HCT116 (cell line): ENCODE measurements at regions not wholly inside any gene's neighbourhood (a gene's known extent, or its start where the extent isn't known, plus 50 kb on each side); places are given as distances from the start of the nearest gene placed in this dataset.

Experiments used
- ATAC-seq: fragments of 200-7000 bp; cut with Tn5 transposase; 2 replicates; pipeline ENCODE4 v1.9.1; 2020; ENCODE audit warnings: mild to moderate bottlenecking, moderate library complexity
- BruUV-seq: library from RNA; stranded (reverse); fragments of 400-500 nt; replicated peaks from 2 replicates; lab custom pipeline; 2021; lab: Mats Ljungman, UMichigan
- CTCF ChIA-PET: fragments of 300-600 bp; sonication (Branson Sonifier 250); formaldehyde crosslinking; loops from one replicate; lab custom pipeline; 2021; ENCODE audit warnings: antibody characterized with exemption; lab: Charles Lee
- POLR2A ChIA-PET: fragments of 300-600, 350-600 bp; sonication (Branson Sonifier 250); formaldehyde crosslinking; loops from one replicate; lab custom pipeline; 2021; ENCODE audit warnings: antibody characterized with exemption; lab: Charles Lee
- RAD21 ChIA-PET, 2 experiments: fragments of 300-600 bp; sonication (Branson Sonifier 250); formaldehyde crosslinking; loops; one replicate each; lab custom pipeline; 2023; ENCODE audit warnings: low total read pairs in 2 of 2; ENCODE audit not compliant: uncharacterized antibody in 2 of 2, unreplicated experiment in 2 of 2, low non-redundant PET in 1 of 2; lab: Charles Lee
- DNase-seq: peaks from one replicate; pipeline ENCODE4 v3.0.0-alpha.2; 2010; ENCODE audit warnings: low read depth, low spot score
- H2AFZ ChIP-seq: fragments of 200-600 bp; shearing (Covaris generic), sonication (generic); 2 replicates; pipeline ENCODE4 v1.6.1; 2017; ENCODE audit warnings: low read depth, mixed run types, mixed read lengths, antibody characterized with exemption, low read length; ENCODE audit not compliant: poor library complexity, severe bottlenecking
- H3K27ac ChIP-seq: 2 replicates; pipeline ENCODE4 v1.5.1; 2012; ENCODE audit warnings: low read depth, low read length
- H3K27me3 ChIP-seq: fragments of 200-600 bp; sonication (generic); 2 replicates; pipeline ENCODE4 v1.6.1; 2016; ENCODE audit warnings: mixed run types, low read length, mixed read lengths; ENCODE audit not compliant: insufficient read depth
- H3K36me3 ChIP-seq, 2 experiments: fragments of 200-500 bp in 1 of 2; fragments of 200-600 bp in 1 of 2; sonication (Bioruptor generic) in 1 of 2; sonication (generic) in 1 of 2; 2 replicates each; pipeline versions ENCODE4 v1.5.1 to v1.6.1; 2014 to 2016; ENCODE audit warnings: low read length in 2 of 2, inconsistent platforms in 1 of 2, mixed read lengths in 1 of 2, mixed run types in 1 of 2; ENCODE audit not compliant: insufficient read depth in 2 of 2, control insufficient read depth in 1 of 2
- H3K4me1 ChIP-seq, 2 experiments: fragments of 200-600 bp in 1 of 2; sonication (generic) in 1 of 2; 2 replicates each; pipeline versions ENCODE4 v1.5.1 to v1.6.1; 2012 to 2017; ENCODE audit warnings: low read length in 2 of 2, inconsistent platforms in 1 of 2, mild to moderate bottlenecking in 1 of 2, mixed read lengths in 1 of 2, mixed run types in 1 of 2, moderate library complexity in 1 of 2; ENCODE audit not compliant: insufficient read depth in 2 of 2, control insufficient read depth in 1 of 2
- H3K4me2 ChIP-seq: fragments of 200-600 bp; sonication (generic); 2 replicates; pipeline ENCODE4 v1.6.1; 2017; ENCODE audit warnings: mixed run types, low read length, mixed read lengths
- H3K4me3 ChIP-seq, 2 experiments: fragments of 200-600 bp in 1 of 2; sonication (generic) in 1 of 2; replicated peaks in 1 of 2; 2 replicates each; pipeline ENCODE4 v1.5.1; 2011 to 2016; ENCODE audit warnings: low read length in 2 of 2, control low read depth in 1 of 2, low read depth in 1 of 2, mild to moderate bottlenecking in 1 of 2, mixed read lengths in 1 of 2, mixed run types in 1 of 2
- H3K79me2 ChIP-seq: fragments of 200-600 bp; sonication (generic); 2 replicates; pipeline ENCODE4 v1.6.1; 2017; ENCODE audit warnings: mild to moderate bottlenecking, mixed run types, low read length, moderate library complexity, mixed read lengths; ENCODE audit not compliant: insufficient read depth
- H3K9ac ChIP-seq: fragments of 200-600 bp; sonication (generic); 2 replicates; pipeline ENCODE4 v1.6.1; 2016; ENCODE audit warnings: low read length, mixed read lengths
- H3K9me2 ChIP-seq: fragments of 200-600 bp; sonication (generic), shearing (Covaris generic); 2 replicates; pipeline ENCODE4 v1.6.1; 2017; ENCODE audit warnings: mixed run types, mild to moderate bottlenecking, moderate library complexity; ENCODE audit not compliant: insufficient read depth
- H3K9me3 ChIP-seq, 2 experiments: fragments of 200-500 bp in 1 of 2; fragments of 200-600 bp in 1 of 2; sonication (Bioruptor generic) in 1 of 2; sonication (generic) in 1 of 2; 2 replicates each; pipeline ENCODE4 v1.6.1; 2014 to 2017; ENCODE audit warnings: low read length in 2 of 2, mixed read lengths in 2 of 2, inconsistent platforms in 1 of 2, low read depth in 1 of 2, mild to moderate bottlenecking in 1 of 2, mixed run types in 1 of 2, moderate library complexity in 1 of 2; ENCODE audit not compliant: control insufficient read depth in 1 of 2, insufficient read depth in 1 of 2
- H4K20me1 ChIP-seq: fragments of 200-600 bp; sonication (generic), shearing (Covaris generic); 2 replicates; pipeline ENCODE4 v1.6.1; 2017; ENCODE audit warnings: mixed run types, mild to moderate bottlenecking, moderate library complexity; ENCODE audit not compliant: insufficient read depth
- ATF3 ChIP-seq: IDR thresholded peaks from 2 replicates; pipeline ENCODE4 v1.6.1; 2012
- CBX3 ChIP-seq: IDR thresholded peaks from 2 replicates; pipeline ENCODE4 v1.6.1; 2012; ENCODE audit warnings: low read depth
- CTCF ChIP-seq, 3 experiments: fragments of 200-600 bp in 1 of 3; sonication (generic) in 1 of 3; IDR thresholded peaks in 2 of 3; conservative IDR thresholded peaks in 1 of 3; 2 replicates each; pipeline ENCODE4 v1.5.1; 2012 to 2017; ENCODE audit warnings: low read depth in 2 of 3, low read length in 2 of 3, antibody characterized with exemption in 1 of 3, borderline replicate concordance in 1 of 3, control low read depth in 1 of 3, mild to moderate bottlenecking in 1 of 3, mixed read lengths in 1 of 3, mixed run types in 1 of 3, moderate library complexity in 1 of 3; ENCODE audit not compliant: insufficient read depth in 1 of 3
- JUND ChIP-seq: IDR thresholded peaks from 2 replicates; pipeline ENCODE4 v1.6.1; 2012
- REST ChIP-seq: IDR thresholded peaks from 2 replicates; pipeline ENCODE4 v1.6.1; 2012; ENCODE audit warnings: low read depth
- YY1 ChIP-seq: IDR thresholded peaks from 2 replicates; pipeline ENCODE4 v1.6.1; 2011; ENCODE audit warnings: low read length, low read depth, moderate library complexity, mild to moderate bottlenecking; ENCODE audit not compliant: insufficient replicate concordance; ENCODE audit errors: extremely low read depth
- ZFX ChIP-seq: fragments of 450-650 bp; IDR thresholded peaks from 2 replicates; pipeline ENCODE4 v1.6.1; 2017
- intact Hi-C: fragments of 100-400 bp; cut with micrococcal nuclease; formaldehyde crosslinking; loops from 2 replicates; pipeline ENCODE4 v1.10.0; 2022
- TF ChIP-seq, protein P1 (sequence below): IDR thresholded peaks from 2 replicates; pipeline ENCODE4 v1.6.1; 2012

- no peak for TF ChIP-seq ATF3
These were observed 88.7 kb upstream of the PGRMC2 start (continued) for GRCh38 chr4:128376303-128376702.

DNA sequence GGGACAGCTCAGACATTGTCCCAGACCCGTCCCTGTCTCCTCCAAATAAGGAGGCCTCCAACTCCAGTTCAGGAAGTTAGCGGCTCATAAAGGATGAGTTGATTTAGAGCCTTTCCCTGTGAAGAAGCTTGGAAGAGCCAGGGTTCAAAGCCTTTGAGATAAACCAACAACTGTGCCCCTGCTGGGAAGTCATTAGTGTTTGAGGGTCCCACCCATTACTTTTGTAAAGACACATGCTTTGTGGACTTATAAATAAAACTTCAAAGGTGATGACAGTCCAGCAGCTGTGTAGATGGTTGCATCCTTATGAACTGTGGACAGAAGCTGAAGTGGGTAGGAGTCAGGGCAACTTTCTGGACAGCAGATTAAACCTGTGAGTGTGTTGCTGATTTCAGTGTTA lies 86.0 kb upstream of the PGRMC2 start:
- POLR2A ChIA-PET: no interaction called here
- BruUV-seq: no TSS peak
- no peak for DNase-seq
- no peak overlapping the region for H3K27ac ChIP-seq
- CTCF ChIA-PET: no interaction called here
- no peak overlapping the region for H3K4me2 ChIP-seq
- no peaks in the 10 kb centered on the region for H3K79me2 ChIP-seq
- RAD21 ChIA-PET: no interaction called here
- intact Hi-C loops: no loop called here
- ATAC-seq: no peak
- no peaks in the 10 kb centered on the region for H3K36me3 ChIP-seq
- H4K20me1 ChIP-seq: no peaks in the 10 kb centered on the region
- no peak overlapping the region for H2AFZ ChIP-seq
- TF ChIP-seq CBX3 (no peak), CTCF (IDR thresholded peaks at IDR 0.05 in 2 of 3, conservative IDR thresholded peaks at IDR 0.05 in 1 of 3; ENCODE audit: borderline replicate concordance in 1 of 3, insufficient read depth in 1 of 3, low read depth in 2 of 3, low read length in 2 of 3) (no peak)
- TF ChIP-seq, protein P1, sequence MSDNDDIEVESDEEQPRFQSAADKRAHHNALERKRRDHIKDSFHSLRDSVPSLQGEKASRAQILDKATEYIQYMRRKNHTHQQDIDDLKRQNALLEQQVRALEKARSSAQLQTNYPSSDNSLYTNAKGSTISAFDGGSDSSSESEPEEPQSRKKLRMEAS: no peak
- no peak overlapping the region for H3K4me3 ChIP-seq
- no peak overlapping the region for H3K9ac ChIP-seq
- H3K27me3 ChIP-seq: no peaks in the 10 kb centered on the region
- no peaks in the 10 kb centered on the region for H3K4me1 ChIP-seq
- H3K9me3 ChIP-seq: no peaks in the 10 kb centered on the region
- no peaks in the 10 kb centered on the region for H3K9me2 ChIP-seq

GRCh38 chr4:128371876-128372275 lies 84.3 kb upstream of the PGRMC2 start:
- no peaks in the 10 kb centered on the region for H3K79me2 ChIP-seq
- H3K4me2 ChIP-seq: no peak overlapping the region
- no peaks in the 10 kb centered on the region for H3K27me3 ChIP-seq
- RAD21 ChIA-PET: no interaction called here
- intact Hi-C loops: no loop called here
- no peaks in the 10 kb centered on the region for H4K20me1 ChIP-seq
- ATAC-seq: no peak
- BruUV-seq: no TSS peak
- POLR2A ChIA-PET: no interaction called here
- no peak overlapping the region for H3K27ac ChIP-seq
- no peak overlapping the region for H2AFZ ChIP-seq
- no peak overlapping the region for H3K4me3 ChIP-seq
- no peaks in the 10 kb centered on the region for H3K4me1 ChIP-seq
- no peak overlapping the region for H3K9ac ChIP-seq
- no peaks in the 10 kb centered on the region for H3K36me3 ChIP-seq
- H3K9me3 ChIP-seq: no peaks in the 10 kb centered on the region
- H3K9me2 ChIP-seq: no peaks in the 10 kb centered on the region
- DNase-seq: no peak
- CTCF ChIA-PET: interaction anchor here (0.7 kb wide), 1 partner anchor 201 kb away, joined by 3 read pairs; no protein-coding TSS in a partner anchor
- no peak for TF ChIP-seq YY1
- no peak for TF ChIP-seq ZFX
- TF ChIP-seq JUND: no peak
- TF ChIP-seq REST: no peak
- TF ChIP-seq CTCF (IDR thresholded peaks at IDR 0.05 in 2 of 3, conservative IDR thresholded peaks at IDR 0.05 in 1 of 3; ENCODE audit: borderline replicate concordance in 1 of 3, insufficient read depth in 1 of 3, low read depth in 2 of 3, low read length in 2 of 3): no peak
- TF ChIP-seq, protein P1: no peak
